Transverse colon (tissue), 4 donors: ENCODE measurements at regions not wholly inside any gene's neighbourhood (a gene's known extent, or its start where the extent isn't known, plus 50 kb on each side); places are given as distances from the start of the nearest gene placed in this dataset.

Experiments used
- DNase-seq: peaks from one replicate; pipeline ENCODE4 v3.0.0-alpha.2; 2019
- H3K27ac ChIP-seq, 4 donors: fragments of 200-600 bp; sonication (generic); 2 replicates each; pipeline ENCODE4 v1.5.1; 2016 to 2018; ENCODE audit warnings: inconsistent platforms in 4 of 4
- H3K27me3 ChIP-seq: fragments of 200-600 bp; sonication (generic); 2 replicates; pipeline ENCODE4 v1.5.1; 2017; ENCODE audit warnings: inconsistent platforms
- H3K36me3 ChIP-seq, 4 donors: fragments of 200-600 bp; sonication (generic); 2 replicates each; pipeline ENCODE4 v1.5.1; 2017 to 2019; ENCODE audit warnings: inconsistent platforms in 4 of 4
- H3K4me1 ChIP-seq, 4 donors: fragments of 200-600 bp; sonication (generic); 2 replicates each; pipeline ENCODE4 v1.5.1; 2017 to 2020; ENCODE audit warnings: inconsistent platforms in 4 of 4
- H3K4me3 ChIP-seq, 4 donors: fragments of 200-600 bp; sonication (generic); 1 replicate in 1 of 4; 2 replicates in 3 of 4; pipeline versions ENCODE4 v1.5.1 to v1.6.1; 2017 to 2019; ENCODE audit warnings: inconsistent platforms in 4 of 4
- H3K9me3 ChIP-seq, 2 donors: fragments of 200-600 bp; sonication (generic); 2 replicates each; pipeline ENCODE4 v1.5.1; 2017 to 2019; ENCODE audit warnings: inconsistent platforms in 2 of 2
- EP300 ChIP-seq: sonication (generic); formaldehyde crosslinking; IDR thresholded peaks from one replicate; pipeline ENCODE4 v1.6.1; 2017; ENCODE audit warnings: antibody characterized with exemption, low read depth
- POLR2A ChIP-seq: fragments of 450-650 bp; IDR thresholded peaks from one replicate; pipeline ENCODE4 v1.6.1; 2016; ENCODE audit warnings: antibody characterized with exemption, mild to moderate bottlenecking, moderate library complexity
- POLR2AphosphoS5 ChIP-seq, 3 donors: sonication (generic); formaldehyde crosslinking; IDR thresholded peaks; one replicate each; pipeline ENCODE4 v1.6.1; 2016; ENCODE audit warnings: antibody characterized with exemption in 3 of 3
- WGBS, 2 donors: methylation state at CpG; one replicate each; pipeline ENCODE4 v1.1.5; 2018; ENCODE audit warnings: low coverage in 1 of 2; 5-methylcytosine and 5-hydroxymethylcytosine counted together
- in situ Hi-C, 4 donors: fragments of 200-750 bp; cut with MboI; loops; one replicate each; pipeline versions ENCODE4 v1.15.0 to v1.15.1; 2017; ENCODE audit warnings: low sequenced_read_pairs in 3 of 4, low pct_ligation_motif_present in 1 of 4, low pct_unique_long_range_greater_than_20kb in 1 of 4
- intact Hi-C: fragments of 100-400 bp; cut with DNase I; formaldehyde crosslinking; loops from one replicate; pipeline ENCODE4 v1.15.1; 2023; ENCODE audit warnings: low total_unique reads
- TF ChIP-seq, protein P1 (sequence below), 5 experiments: fragments of 200-600 bp in 3 of 5; fragments of 450-650 bp in 2 of 5; sonication (generic) in 3 of 5; IDR thresholded peaks; 1 replicate in 2 of 5; 2 replicates in 3 of 5; pipeline ENCODE4 v1.5.1; 2016 to 2017; ENCODE audit warnings: antibody characterized with exemption in 5 of 5, inconsistent platforms in 3 of 5, mild to moderate bottlenecking in 2 of 5, moderate library complexity in 1 of 5

DNA sequence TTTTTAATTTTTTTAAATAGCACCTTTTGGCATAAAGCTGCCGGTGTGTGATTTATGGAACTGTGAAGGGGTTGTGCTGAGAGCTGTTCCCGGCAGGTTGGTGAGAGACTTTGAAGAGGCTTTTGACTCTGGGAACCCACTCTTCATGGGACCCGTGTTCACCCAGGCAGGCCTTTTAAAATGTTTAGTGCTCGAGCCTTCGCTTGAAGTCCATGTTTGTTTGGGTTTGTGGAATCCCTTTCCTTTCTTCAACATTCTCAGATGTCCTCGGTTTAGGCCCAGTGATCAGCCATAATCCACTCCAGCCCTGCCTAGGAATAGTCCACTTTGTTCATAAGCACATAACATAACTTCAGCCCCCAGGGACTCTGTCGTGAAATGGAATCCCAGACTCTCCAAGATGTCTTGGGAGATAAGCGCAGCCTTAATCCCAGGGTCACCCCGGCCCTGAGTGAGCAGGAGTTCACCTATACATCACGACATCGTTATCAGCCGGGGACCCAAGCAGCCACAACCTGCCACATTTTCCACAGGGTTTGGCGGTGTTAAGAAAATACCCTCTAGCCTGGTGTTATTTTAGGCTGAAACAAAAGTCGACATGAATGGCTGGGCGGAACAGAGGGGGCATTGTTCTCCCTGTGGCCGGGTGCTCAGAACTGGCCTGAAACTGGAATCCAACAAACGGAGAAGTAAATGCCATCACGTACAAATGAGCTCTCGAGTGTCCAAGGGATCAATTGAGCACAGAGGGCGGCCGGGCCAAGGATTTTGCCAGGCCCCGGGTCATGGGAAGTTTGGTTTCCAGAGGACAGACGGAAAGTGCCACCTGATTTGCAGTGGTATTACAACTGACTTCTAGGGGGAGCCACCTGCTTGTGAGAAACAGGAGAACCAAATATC lies 145.7 kb upstream of the IRX3 start:
- Histone ChIP-seq H3K4me1 (no peaks in the 10 kb centered on the region), H3K27me3 (peaks cover 60% of the 10 kb centered on the region)
- intact Hi-C loops: no loop called here

DNA sequence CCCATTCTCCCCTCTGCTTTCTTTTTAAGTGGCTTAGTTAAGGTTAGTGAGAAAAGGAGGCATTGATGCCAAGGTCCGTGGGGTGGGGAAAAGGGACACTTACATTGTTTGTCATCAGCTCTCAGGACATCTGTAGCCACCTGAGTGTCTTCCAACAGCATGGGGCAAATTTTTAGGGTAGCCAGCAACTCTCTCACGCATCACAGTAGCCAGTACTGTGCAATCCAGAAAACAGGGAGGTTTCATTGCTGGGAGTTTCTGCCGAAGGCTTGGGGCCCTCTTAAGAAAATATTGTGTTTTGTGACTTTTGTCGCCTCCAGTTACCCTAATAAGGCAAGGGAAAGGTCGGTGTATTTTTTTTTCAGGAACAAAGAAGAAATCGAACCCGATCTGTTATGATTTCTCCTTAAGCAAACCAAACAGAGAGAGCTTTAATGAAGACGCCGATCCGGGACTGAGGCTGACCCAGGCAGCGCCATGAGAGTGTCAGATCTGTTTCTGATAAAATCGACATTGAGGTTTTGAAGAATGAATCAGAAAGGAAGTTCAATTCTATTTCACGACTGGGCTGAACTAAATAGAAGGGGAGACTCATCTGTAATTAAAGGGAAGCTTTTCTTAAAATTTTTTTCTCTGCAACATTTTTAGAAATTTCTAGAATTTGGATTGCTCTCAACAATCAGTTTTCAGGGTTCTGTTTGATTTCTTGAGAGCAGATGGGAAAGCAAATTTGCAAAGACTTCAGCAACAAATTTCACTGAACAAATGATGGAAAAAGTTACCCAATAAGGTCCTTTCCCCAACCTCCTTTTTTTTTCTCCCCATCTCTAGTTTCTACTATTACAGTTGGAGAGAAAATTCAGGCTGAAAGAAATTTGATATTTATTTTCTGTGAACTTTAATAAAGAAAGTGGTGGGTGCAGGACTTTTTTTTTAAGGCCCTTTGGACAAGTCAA lies 144.7 kb upstream of the IRX3 start:
- Histone ChIP-seq H3K27me3 (peaks cover 57% of the 10 kb centered on the region), H3K9me3 (peaks cover 0 to 8% of the 10 kb centered on the region in 2 donors), H3K36me3 (no peaks in the 10 kb centered on the region), H3K27ac (no peak overlapping the region), H3K4me1 (no peaks in the 10 kb centered on the region), H3K4me3 (no peak overlapping the region)
- WGBS, 2 donors: 59 to 60% methylated on average over 11 to 13 of the region's 13 CpGs
- intact Hi-C loops (no loop called here), in situ Hi-C loops (no loop called here)
- TF ChIP-seq EP300 (no peak), POLR2AphosphoS5 (IDR thresholded peaks at IDR 0.05) (no peak), POLR2A (no peak)
- TF ChIP-seq, protein P1, sequence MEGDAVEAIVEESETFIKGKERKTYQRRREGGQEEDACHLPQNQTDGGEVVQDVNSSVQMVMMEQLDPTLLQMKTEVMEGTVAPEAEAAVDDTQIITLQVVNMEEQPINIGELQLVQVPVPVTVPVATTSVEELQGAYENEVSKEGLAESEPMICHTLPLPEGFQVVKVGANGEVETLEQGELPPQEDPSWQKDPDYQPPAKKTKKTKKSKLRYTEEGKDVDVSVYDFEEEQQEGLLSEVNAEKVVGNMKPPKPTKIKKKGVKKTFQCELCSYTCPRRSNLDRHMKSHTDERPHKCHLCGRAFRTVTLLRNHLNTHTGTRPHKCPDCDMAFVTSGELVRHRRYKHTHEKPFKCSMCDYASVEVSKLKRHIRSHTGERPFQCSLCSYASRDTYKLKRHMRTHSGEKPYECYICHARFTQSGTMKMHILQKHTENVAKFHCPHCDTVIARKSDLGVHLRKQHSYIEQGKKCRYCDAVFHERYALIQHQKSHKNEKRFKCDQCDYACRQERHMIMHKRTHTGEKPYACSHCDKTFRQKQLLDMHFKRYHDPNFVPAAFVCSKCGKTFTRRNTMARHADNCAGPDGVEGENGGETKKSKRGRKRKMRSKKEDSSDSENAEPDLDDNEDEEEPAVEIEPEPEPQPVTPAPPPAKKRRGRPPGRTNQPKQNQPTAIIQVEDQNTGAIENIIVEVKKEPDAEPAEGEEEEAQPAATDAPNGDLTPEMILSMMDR (IDR thresholded peaks at IDR 0.05): no peak
- no peak for DNase-seq

More for the DNA sequence above, 145.7 kb upstream of the IRX3 start:
- no peak overlapping the region for H3K27ac ChIP-seq
- H3K9me3 ChIP-seq: peaks cover 0 to 8% of the 10 kb centered on the region in 2 donors
- H3K4me3 ChIP-seq: no peak overlapping the region
- TF ChIP-seq POLR2AphosphoS5 (IDR thresholded peaks at IDR 0.05): no peak
- TF ChIP-seq EP300: no peak
- TF ChIP-seq POLR2A: no peak
- TF ChIP-seq, protein P1 (IDR thresholded peaks at IDR 0.05): no peak
- 50 to 60% methylated on average over 6 to 23 of the region's 23 CpGs for WGBS, 2 donors
- in situ Hi-C loops: no loop called here
- no peak for DNase-seq
- H3K36me3 ChIP-seq: no peaks in the 10 kb centered on the region

DNA sequence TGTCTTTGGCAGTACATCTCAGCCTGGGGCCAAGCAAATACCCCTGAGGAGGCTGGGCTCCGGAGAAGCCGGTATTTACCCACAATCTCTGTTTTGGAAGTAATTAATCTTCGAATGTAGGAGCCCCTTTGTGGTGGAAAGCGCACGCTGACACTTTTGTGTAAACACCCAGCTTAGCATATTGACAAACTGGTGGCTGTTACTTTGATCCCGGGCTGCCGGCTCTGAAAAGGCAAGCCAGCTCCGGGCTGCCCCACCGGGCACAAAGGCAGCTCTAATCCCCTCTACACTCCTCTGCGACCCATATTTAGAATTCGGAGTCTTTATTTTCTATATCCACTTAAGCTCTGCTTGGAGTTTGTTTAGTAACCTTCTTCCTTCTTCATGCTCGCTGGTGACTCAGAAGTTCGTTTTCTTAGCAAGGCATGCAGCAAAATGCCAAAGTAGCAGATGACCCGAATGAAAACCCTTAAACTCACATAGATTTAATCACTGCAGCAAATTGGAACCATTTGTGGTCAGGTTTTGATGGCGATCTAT lies 144.0 kb upstream of the IRX3 start:
- Histone ChIP-seq H3K4me3 (no peak overlapping the region), H3K27ac (no peak overlapping the region), H3K9me3 (peaks cover 0 to 8% of the 10 kb centered on the region in 2 donors), H3K36me3 (no peaks in the 10 kb centered on the region), H3K27me3 (peaks cover 52% of the 10 kb centered on the region), H3K4me1 (no peaks in the 10 kb centered on the region)
- TF ChIP-seq, protein P1 (IDR thresholded peaks at IDR 0.05): no peak
- TF ChIP-seq POLR2A (no peak), EP300 (no peak), POLR2AphosphoS5 (IDR thresholded peaks at IDR 0.05) (no peak)
- no peak for DNase-seq
- intact Hi-C loops (no loop called here), in situ Hi-C loops (no loop called here)
- 18 to 20% methylated on average over 9 to 15 of the region's 15 CpGs for WGBS, 2 donors

DNA sequence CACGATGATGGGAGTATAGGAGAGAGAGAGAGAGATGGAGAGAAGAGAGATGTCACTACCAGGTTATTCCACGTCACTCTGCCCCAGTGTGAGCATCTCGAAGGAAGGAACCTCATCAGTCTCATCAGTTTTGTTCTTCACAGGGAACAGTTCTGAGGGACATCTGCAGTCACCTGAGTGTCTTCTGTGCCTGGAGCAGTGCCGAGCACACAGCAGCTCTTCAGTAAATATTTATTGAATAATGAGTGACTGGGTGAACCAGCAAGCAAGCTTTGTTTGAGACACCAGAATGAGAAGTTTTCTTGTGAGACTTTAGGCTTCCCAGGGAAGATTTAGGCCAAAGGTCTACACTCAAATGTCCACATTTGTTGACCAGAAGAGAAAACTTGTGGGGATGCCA lies 142.4 kb upstream of the IRX3 start:
- H3K4me3 ChIP-seq: no peak overlapping the region
- 75 to 83% methylated on average over 2 to 4 of the region's 4 CpGs for WGBS, 2 donors
- TF ChIP-seq POLR2A (no peak), EP300 (no peak), POLR2AphosphoS5 (IDR thresholded peaks at IDR 0.05) (no peak)
- TF ChIP-seq, protein P1 (IDR thresholded peaks at IDR 0.05): no peak
- intact Hi-C loops (no loop called here), in situ Hi-C loops (no loop called here)
- H3K27me3 ChIP-seq: peaks cover 48% of the 10 kb centered on the region
- no peak overlapping the region for H3K27ac ChIP-seq
- DNase-seq: no peak
- H3K4me1 ChIP-seq: no peaks in the 10 kb centered on the region
- H3K36me3 ChIP-seq: no peaks in the 10 kb centered on the region
- peaks cover 0 to 8% of the 10 kb centered on the region in 2 donors for H3K9me3 ChIP-seq
